ENCODE measurements at regions not wholly inside any gene's neighbourhood (a gene's known extent, or its start where the extent isn't known, plus 50 kb on each side); places are given as distances from the start of the nearest gene placed in this dataset.

DNA sequence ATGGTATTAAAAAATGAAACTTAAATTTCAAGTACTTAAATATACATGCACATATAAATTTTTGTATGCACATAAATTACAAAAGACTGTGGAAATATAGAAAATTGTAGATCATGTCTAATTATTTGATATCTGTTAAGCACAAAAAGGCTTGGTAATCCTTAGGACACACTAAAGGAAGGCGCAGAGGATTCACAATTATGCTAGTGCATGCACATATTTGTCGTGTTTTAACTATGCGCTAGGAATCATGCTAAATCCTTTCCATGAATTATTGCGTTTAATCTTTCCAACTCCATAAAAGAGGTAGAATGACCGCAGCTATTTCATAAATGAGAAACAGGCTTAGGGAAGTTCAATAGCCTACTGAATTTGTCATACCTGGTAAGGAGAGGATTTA lies 244.1 kb upstream of the ITGA1 start:
- no peak for DNase-seq (ENCODE audit: low read depth)
- H3K4me3 ChIP-seq (ENCODE audit: low read depth, low read length), result no peak overlapping the region
- TF ChIP-seq, protein P1, sequence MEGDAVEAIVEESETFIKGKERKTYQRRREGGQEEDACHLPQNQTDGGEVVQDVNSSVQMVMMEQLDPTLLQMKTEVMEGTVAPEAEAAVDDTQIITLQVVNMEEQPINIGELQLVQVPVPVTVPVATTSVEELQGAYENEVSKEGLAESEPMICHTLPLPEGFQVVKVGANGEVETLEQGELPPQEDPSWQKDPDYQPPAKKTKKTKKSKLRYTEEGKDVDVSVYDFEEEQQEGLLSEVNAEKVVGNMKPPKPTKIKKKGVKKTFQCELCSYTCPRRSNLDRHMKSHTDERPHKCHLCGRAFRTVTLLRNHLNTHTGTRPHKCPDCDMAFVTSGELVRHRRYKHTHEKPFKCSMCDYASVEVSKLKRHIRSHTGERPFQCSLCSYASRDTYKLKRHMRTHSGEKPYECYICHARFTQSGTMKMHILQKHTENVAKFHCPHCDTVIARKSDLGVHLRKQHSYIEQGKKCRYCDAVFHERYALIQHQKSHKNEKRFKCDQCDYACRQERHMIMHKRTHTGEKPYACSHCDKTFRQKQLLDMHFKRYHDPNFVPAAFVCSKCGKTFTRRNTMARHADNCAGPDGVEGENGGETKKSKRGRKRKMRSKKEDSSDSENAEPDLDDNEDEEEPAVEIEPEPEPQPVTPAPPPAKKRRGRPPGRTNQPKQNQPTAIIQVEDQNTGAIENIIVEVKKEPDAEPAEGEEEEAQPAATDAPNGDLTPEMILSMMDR (IDR thresholded peaks at IDR 0.05; ENCODE audit: insufficient read depth, low read length), result no peak

DNA sequence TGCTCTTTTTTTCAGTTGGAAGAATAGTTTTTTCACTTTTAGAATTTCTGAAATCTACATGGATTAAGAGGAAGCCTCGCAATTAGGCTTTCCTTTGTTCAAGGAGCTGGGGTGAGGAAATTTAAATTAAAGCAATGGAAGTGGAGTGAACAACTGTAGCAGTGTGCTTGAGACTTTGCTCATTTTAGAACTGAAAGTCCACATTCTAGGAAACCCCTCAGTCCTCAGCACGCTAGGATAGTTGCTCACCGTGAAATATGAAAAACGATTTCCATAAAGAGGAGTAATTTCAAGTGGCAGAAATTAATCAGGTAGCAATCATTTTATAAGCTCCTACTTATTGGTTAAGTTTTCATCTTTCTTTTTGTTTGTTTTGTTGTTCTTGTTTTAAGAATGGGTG lies 243.0 kb upstream of the ITGA1 start:
- no peak overlapping the region for H3K4me3 ChIP-seq (ENCODE audit: low read depth, low read length)
- DNase-seq (ENCODE audit: low read depth), result no peak
- TF ChIP-seq, protein P1 (IDR thresholded peaks at IDR 0.05; ENCODE audit: insufficient read depth, low read length), result no peak

DNA sequence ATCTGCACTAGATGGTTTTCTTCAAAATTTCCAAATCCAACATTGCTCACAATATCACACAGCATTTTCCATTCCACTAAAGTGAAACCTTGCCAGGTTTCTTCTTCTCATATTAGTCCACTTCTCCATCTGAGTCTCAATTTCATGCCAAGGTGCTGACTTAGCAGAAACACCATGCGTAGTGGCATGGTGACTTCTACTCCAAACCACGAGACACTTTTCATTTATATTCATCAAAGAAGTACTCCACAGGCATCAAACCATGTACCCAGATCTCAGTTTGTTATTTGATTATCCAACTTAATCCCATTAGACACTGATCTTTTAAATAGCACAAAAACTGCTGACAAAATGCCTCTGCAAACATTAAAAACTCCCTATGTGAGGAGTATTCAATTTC lies 233.4 kb upstream of the ITGA1 start:
- H3K4me3 ChIP-seq (ENCODE audit: low read depth, low read length), result no peak overlapping the region
- no peak for DNase-seq (ENCODE audit: low read depth)
- TF ChIP-seq, protein P1 (IDR thresholded peaks at IDR 0.05; ENCODE audit: insufficient read depth, low read length), result no peak

DNA sequence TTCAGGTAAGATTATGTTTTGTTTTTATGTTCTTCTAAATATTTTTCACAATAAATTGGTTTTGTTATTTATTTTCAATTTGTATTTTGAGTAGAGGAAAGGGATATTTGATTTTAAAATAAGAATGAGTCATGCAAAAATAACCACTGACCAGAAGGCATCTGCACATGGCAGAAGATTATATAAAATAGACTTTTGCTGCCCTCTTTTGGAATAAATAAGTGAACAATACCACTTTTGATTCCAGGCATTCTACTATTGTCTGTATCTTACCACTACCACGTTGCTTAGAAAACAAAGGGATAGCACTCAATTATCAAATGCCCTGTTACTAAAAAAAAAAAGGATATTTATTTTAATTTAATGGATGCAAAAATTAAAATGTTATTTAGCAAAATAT lies 227.3 kb upstream of the ITGA1 start:
- DNase-seq (ENCODE audit: low read depth), result peak; percentile 1

DNA sequence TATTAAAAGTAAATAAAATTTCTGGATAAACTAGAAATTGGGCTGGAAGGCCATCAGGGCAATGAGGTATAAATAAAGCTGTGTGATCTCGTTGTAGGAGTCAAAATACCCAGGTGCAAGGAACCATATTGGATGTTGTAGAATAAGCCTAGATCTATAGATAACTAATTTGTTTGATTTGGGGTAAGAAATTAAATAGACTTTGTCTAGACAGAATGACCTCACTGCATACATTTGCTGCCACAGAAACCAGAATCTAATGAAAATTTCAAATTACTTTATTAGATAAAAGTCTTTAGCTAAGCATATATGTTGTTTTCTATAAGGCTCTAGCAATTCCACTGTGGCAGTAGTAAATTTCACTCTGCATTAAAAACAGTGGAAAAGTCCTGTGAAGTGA lies 225.2 kb upstream of the ITGA1 start:
- TF ChIP-seq, protein P1 (IDR thresholded peaks at IDR 0.05; ENCODE audit: insufficient read depth, low read length), result no peak
- DNase-seq (ENCODE audit: low read depth), result no peak
- H3K4me3 ChIP-seq (ENCODE audit: low read depth, low read length), result no peak overlapping the region

More for the DNA sequence above, 227.3 kb upstream of the ITGA1 start:
- no peak overlapping the region for H3K4me3 ChIP-seq (ENCODE audit: low read depth, low read length)
- TF ChIP-seq, protein P1 (IDR thresholded peaks at IDR 0.05; ENCODE audit: insufficient read depth, low read length), result no peak

DNA sequence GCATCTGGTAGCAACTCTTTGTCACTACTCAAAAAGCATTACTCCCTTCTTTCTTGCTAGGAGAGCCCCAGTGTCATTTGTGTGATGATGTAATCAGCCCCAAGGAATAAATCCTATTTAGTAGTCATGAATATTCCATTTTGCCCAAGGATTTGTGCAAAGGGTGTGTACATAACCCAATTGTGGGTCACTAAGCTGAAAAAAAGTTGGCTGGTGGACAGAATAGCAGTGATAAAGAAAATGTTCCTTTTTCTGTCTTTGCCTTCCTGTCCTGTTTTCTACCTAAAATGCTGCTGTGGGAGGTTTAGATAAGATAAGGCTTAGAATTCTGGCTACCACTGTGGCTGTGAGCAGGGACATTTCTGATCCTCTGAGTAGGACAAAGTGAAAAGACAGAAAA lies 223.1 kb upstream of the ITGA1 start:
- DNase-seq (ENCODE audit: low read depth), result no peak
- TF ChIP-seq, protein P1 (IDR thresholded peaks at IDR 0.05; ENCODE audit: insufficient read depth, low read length), result no peak
- H3K4me3 ChIP-seq (ENCODE audit: low read depth, low read length), result no peak overlapping the region

DNA sequence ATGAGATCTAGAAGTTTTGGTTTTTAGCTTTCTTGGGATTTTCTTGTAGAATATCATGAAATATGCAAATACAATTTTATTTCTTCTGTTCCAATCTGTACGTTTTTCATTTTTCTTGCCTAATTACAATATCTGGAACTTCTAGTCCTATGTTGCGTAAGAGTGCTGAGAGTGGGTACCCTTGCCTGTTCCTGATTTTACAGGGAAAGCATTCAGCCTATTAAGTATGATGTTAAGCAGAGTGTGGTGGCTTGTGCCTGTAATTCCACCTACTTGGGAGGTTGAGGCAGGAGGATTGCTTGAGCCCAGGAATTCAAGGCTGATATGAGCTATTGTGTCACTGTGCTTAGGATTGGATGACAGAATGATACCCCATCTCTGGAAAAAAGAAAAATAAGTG lies 210.2 kb upstream of the ITGA1 start:
- H3K4me3 ChIP-seq (ENCODE audit: low read depth, low read length), result no peak overlapping the region
- DNase-seq (ENCODE audit: low read depth), result no peak
- TF ChIP-seq, protein P1 (IDR thresholded peaks at IDR 0.05; ENCODE audit: insufficient read depth, low read length), result no peak

Data from fibroblast of the aortic adventitia (primary cell).